ENCODE measurements at regions not wholly inside any gene's neighbourhood (a gene's known extent, or its start where the extent isn't known, plus 50 kb on each side); places are given as distances from the start of the nearest gene placed in this dataset.

DNA sequence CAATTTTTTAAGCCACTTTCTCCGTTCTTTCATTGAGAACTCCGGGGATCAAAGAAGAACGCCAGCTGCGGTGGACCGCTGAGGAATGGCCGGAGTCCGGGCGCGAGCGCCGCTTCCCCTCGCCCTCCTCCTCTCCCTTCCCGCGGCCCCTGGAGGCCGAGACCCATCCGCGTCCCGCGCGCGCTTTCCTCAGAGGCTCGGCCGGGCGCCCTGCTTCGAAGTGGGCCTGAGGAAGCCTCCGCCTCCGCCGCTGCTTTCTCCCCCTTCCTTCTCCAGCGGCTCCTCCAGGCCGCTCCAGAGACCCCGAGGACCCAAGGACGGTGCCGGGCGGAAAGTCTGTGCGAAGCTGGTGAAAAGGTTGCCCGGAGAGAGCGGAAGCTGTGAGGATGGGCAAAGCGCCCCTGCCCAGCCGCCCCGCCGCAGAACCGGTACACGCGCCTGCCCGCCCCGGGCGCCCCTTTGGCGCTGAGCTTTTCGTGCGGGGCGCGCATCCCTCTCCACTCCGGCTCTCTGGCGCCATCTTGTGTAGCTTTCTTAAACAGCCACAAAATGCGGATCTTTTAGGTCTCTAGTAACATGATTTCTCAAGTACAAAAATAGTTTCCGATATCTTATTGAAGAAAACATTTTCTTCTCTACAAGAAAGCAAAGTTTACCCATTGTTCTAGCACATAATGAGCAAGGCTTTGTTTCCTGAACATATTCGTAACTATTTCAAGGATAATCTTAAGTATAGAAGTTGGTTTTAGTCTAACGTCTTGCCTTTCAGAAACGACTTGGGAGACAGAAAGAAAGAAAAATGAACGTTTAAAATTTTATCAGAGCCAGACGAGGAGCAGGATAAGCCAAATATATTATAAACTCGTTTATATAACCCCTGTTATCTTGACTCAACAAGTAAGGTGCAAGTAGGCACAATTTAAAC lies 59.2 kb upstream of the FAM174B start:
- POLR2A ChIA-PET, result interaction anchor here (0.6 to 1.0 kb wide), 2 partner anchors 186 to 193 kb away, joined by 3 read pairs; partner anchors contain the start of gene CHD2
- ATAC-seq (peak; percentile 91), DNase-seq (ENCODE audit: low spot score) (peak; percentile 44), FAIRE-seq (peak; percentile 66)
- in situ Hi-C loops (cut with HindIII; ENCODE audit: extremely low pct_ligation_motif_present, low pct_unique_long_range_greater_than_20kb) (loop anchor here (10.0 kb wide), 1 partner anchor 190 kb away; no protein-coding TSS in a partner anchor), intact Hi-C loops (cut with micrococcal nuclease; ENCODE audit: unreplicated experiment) (loop anchor here (1.0 to 10.0 kb wide), 4 partner anchors 20 to 620 kb away; no protein-coding TSS in a partner anchor)
- Histone ChIP-seq H3K9me3 (ENCODE audit: low read length) (no peaks in the 10 kb centered on the region), H3K79me2 (ENCODE audit: insufficient read depth, low read length) (no peaks in the 10 kb centered on the region), H3K27me3 (ENCODE audit: control insufficient read depth in 1 of 2, insufficient read depth in 2 of 2, low read length in 2 of 2) (peaks cover 1 to 14% of the 10 kb centered on the region in 2 experiments; a peak in 3 of 5 replicates), H4K20me1 (ENCODE audit: insufficient read depth, low read length) (no peaks in the 10 kb centered on the region), H3K36me3 (replicated peaks in 1 of 2; ENCODE audit: control insufficient read depth in 1 of 2, insufficient read depth in 2 of 2, low read length in 2 of 2) (no peaks in the 10 kb centered on the region), H3K27ac (ENCODE audit: extremely low read length, insufficient read depth, low read length) (no peak overlapping the region), H3K9ac (ENCODE audit: insufficient read depth, low read depth, low read length) (no peak overlapping the region), H3K4me3 (replicated peaks in 1 of 3; ENCODE audit: insufficient read depth in 1 of 3, low read depth in 2 of 3, low read length in 3 of 3) (peak overlapping the region; percentile 51 to 70 (median 63)), H2AFZ (ENCODE audit: low read length) (no peak overlapping the region), H3K4me1 (ENCODE audit: insufficient read depth, low read length) (0 out of 2 replicates have a peak, but pooled peaks cover 6% of the 10 kb centered on the region), H3K4me2 (ENCODE audit: low read depth, low read length) (peak overlapping the region; percentile 86)
- WGBS (ENCODE audit: low lambda C conversion rate), result 4% methylated on average over 39 of the region's 62 CpGs
- BruUV-seq (replicated peaks), result no TSS peak
- CTCF ChIA-PET (ENCODE audit: low intra/inter-chr PET ratio, low total read pairs), result interaction anchor here (1.7 to 2.2 kb wide), 3 partner anchors 21 to 618 kb away, joined by 7 to 22 read pairs (median 15); no protein-coding TSS in a partner anchor
- TF ChIP-seq SIX4 (CRISPR knock-in tag; IDR thresholded peaks at IDR 0.05) (no peak), THRA (CRISPR knock-in tag; IDR thresholded peaks at IDR 0.05; ENCODE audit: borderline replicate concordance) (0 out of 2 replicates have a peak, but pooled peaks have one; percentile 32), MTA1 (CRISPR knock-in tag; IDR thresholded peaks at IDR 0.05; ENCODE audit: borderline replicate concordance) (peak; percentile 56; the same call in 1 of the 2 replicates), HOMEZ (CRISPR knock-in tag; IDR thresholded peaks at IDR 0.05; ENCODE audit: low read depth) (no peak), ZNF20 (CRISPR knock-in tag; IDR thresholded peaks at IDR 0.05) (no peak), HDAC2 (CRISPR knock-in tag; IDR thresholded peaks at IDR 0.05) (no peak), HNRNPH1 (optimal IDR thresholded peaks at IDR 0.05; ENCODE audit: low read depth, low read length) (no peak), ZMAT5 (CRISPR knock-in tag; IDR thresholded peaks at IDR 0.05; ENCODE audit: borderline replicate concordance, low read depth) (no peak), GLI4 (CRISPR knock-in tag; IDR thresholded peaks at IDR 0.05; ENCODE audit: borderline replicate concordance) (no peak), DBP (CRISPR knock-in tag; IDR thresholded peaks at IDR 0.05; ENCODE audit: not compliant biosample characterization) (no peak)
- TF ChIP-seq, protein P1, sequence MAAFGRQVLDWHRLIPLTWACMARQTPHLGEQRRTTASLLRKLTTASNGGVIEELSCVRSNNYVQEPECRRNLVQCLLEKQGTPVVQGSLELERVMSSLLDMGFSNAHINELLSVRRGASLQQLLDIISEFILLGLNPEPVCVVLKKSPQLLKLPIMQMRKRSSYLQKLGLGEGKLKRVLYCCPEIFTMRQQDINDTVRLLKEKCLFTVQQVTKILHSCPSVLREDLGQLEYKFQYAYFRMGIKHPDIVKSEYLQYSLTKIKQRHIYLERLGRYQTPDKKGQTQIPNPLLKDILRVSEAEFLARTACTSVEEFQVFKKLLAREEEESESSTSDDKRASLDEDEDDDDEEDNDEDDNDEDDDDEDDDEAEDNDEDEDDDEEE (CRISPR knock-in tag; IDR thresholded peaks at IDR 0.05), result 0 out of 2 replicates have a peak, but pooled peaks have one; percentile 37
- TF ChIP-seq, protein P2, sequence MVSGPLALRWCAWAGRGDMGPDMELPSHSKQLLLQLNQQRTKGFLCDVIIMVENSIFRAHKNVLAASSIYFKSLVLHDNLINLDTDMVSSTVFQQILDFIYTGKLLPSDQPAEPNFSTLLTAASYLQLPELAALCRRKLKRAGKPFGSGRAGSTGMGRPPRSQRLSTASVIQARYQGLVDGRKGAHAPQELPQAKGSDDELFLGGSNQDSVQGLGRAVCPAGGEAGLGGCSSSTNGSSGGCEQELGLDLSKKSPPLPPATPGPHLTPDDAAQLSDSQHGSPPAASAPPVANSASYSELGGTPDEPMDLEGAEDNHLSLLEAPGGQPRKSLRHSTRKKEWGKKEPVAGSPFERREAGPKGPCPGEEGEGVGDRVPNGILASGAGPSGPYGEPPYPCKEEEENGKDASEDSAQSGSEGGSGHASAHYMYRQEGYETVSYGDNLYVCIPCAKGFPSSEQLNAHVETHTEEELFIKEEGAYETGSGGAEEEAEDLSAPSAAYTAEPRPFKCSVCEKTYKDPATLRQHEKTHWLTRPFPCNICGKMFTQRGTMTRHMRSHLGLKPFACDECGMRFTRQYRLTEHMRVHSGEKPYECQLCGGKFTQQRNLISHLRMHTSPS (CRISPR knock-in tag; IDR thresholded peaks at IDR 0.05; ENCODE audit: low read depth), result no peak
